PC-3 (cell line): ENCODE measurements at regions not wholly inside any gene's neighbourhood (a gene's known extent, or its start where the extent isn't known, plus 50 kb on each side); places are given as distances from the start of the nearest gene placed in this dataset.

ENCODE experiments used
- ATAC-seq: fragments of 200-7000 bp; cut with Tn5 transposase; 2 replicates; pipeline ENCODE4 v1.9.1; 2020; ENCODE audit warnings: mild to moderate bottlenecking, moderate library complexity
- BruUV-seq: library from RNA; stranded (reverse); fragments of 400-500 nt; replicated peaks from 2 replicates; lab custom pipeline; 2021; lab: Mats Ljungman, UMichigan
- CTCF ChIA-PET: fragments of 300-600 bp; sonication (Branson Sonifier 250); formaldehyde crosslinking; loops from one replicate; lab custom pipeline; 2022; ENCODE audit warnings: antibody characterized with exemption; lab: Charles Lee
- POLR2A ChIA-PET: fragments of 300-600 bp; sonication (Branson Sonifier 250); formaldehyde crosslinking; loops from one replicate; lab custom pipeline; 2022; ENCODE audit warnings: antibody characterized with exemption; ENCODE audit not compliant: unreplicated experiment; lab: Charles Lee
- DNase-seq: peaks from one replicate; pipeline ENCODE4 v3.0.0-alpha.2; 2015
- H2AFZ ChIP-seq: fragments of 300-600 bp; sonication (generic); 2 replicates; pipeline ENCODE4 v1.6.0; 2016; ENCODE audit warnings: antibody characterized with exemption, low read length
- H3F3A ChIP-seq: fragments of 300-600 bp; sonication (generic); one replicate; pipeline ENCODE4 v1.6.0; 2017; ENCODE audit warnings: antibody characterized with exemption, low read length, control low read depth, mild to moderate bottlenecking; ENCODE audit not compliant: unreplicated experiment
- H3K27ac ChIP-seq: fragments of 300-600 bp; sonication (generic); 2 replicates; pipeline ENCODE4 v1.5.1; 2016; ENCODE audit warnings: mild to moderate bottlenecking, low read length
- H3K27me3 ChIP-seq: fragments of 300-600 bp; sonication (generic); 2 replicates; pipeline ENCODE4 v1.6.1; 2016; ENCODE audit warnings: low read length, mixed read lengths
- H3K36me3 ChIP-seq: fragments of 300-600 bp; sonication (generic); 2 replicates; pipeline ENCODE4 v1.6.1; 2016; ENCODE audit warnings: low read depth, mixed run types, low read length, mixed read lengths
- H3K4me1 ChIP-seq: fragments of 300-600 bp; sonication (generic); 2 replicates; pipeline ENCODE4 v1.5.1; 2016; ENCODE audit warnings: low read length; ENCODE audit not compliant: insufficient read depth
- H3K4me2 ChIP-seq: fragments of 300-600 bp; sonication (generic); 2 replicates; pipeline ENCODE4 v1.6.0; 2016; ENCODE audit warnings: low read length
- H3K4me3 ChIP-seq: fragments of 300-600 bp; sonication (generic); 2 replicates; pipeline ENCODE4 v1.5.1; 2016; ENCODE audit warnings: mild to moderate bottlenecking, low read length, mixed read lengths
- H3K79me2 ChIP-seq: fragments of 300-600 bp; sonication (generic); 2 replicates; pipeline ENCODE4 v1.6.1; 2017; ENCODE audit warnings: low read length, mixed read lengths
- H3K9ac ChIP-seq: fragments of 300-600 bp; sonication (generic); 2 replicates; pipeline ENCODE4 v1.6.0; 2016; ENCODE audit warnings: mild to moderate bottlenecking, low read length
- H3K9me2 ChIP-seq: fragments of 300-600 bp; sonication (generic); replicated peaks from 2 replicates; pipeline ENCODE4 v1.6.1; 2016; ENCODE audit warnings: mixed run types, low read length, mixed read lengths
- H3K9me3 ChIP-seq: fragments of 300-600 bp; sonication (generic); 2 replicates; pipeline ENCODE4 v1.6.1; 2016; ENCODE audit warnings: low read length, mixed read lengths
- H4K20me1 ChIP-seq: fragments of 300-600 bp; sonication (generic); 2 replicates; pipeline ENCODE4 v1.6.1; 2016; ENCODE audit warnings: low read length, mixed read lengths
- CTCF ChIP-seq: fragments of 300-600 bp; sonication (generic); conservative IDR thresholded peaks from 2 replicates; pipeline ENCODE4 v1.5.1; 2017; ENCODE audit warnings: antibody characterized with exemption, low read depth, mild to moderate bottlenecking, low read length
- EZH2 ChIP-seq: fragments of 300-600 bp; sonication (generic); IDR thresholded peaks from one replicate; pipeline ENCODE4 v1.6.1; 2017; ENCODE audit warnings: antibody characterized with exemption, mild to moderate bottlenecking, low read length; ENCODE audit not compliant: unreplicated experiment
- EZH2phosphoT487 ChIP-seq: fragments of 300-600 bp; sonication (generic); IDR thresholded peaks from 2 replicates; pipeline ENCODE4 v1.6.1; 2018; ENCODE audit warnings: mild to moderate bottlenecking, antibody characterized with exemption, low read length, borderline replicate concordance
- intact Hi-C: fragments of 100-400 bp; cut with micrococcal nuclease; formaldehyde crosslinking; loops from 2 replicates; pipeline ENCODE4 v1.9.0; 2023

- Histone ChIP-seq H3K9me2 (no peaks in the 10 kb centered on the region), H3K4me3 (no peak overlapping the region), H3K27ac (no peak overlapping the region), H3K4me1 (no peaks in the 10 kb centered on the region), H4K20me1 (no peaks in the 10 kb centered on the region), H3K9me3 (no peaks in the 10 kb centered on the region; the same call in 1 of the 2 replicates), H3K36me3 (no peaks in the 10 kb centered on the region), H3K4me2 (no peak overlapping the region), H2AFZ (no peak overlapping the region), H3F3A (no peaks in the 10 kb centered on the region), H3K9ac (no peak overlapping the region), H3K27me3 (no peaks in the 10 kb centered on the region), H3K79me2 (no peaks in the 10 kb centered on the region)
- BruUV-seq, result no TSS peak
- intact Hi-C loops, result no loop called here
- ATAC-seq, result no peak
- no peak for TF ChIP-seq EZH2
- no peak for TF ChIP-seq EZH2phosphoT487
- no peak for TF ChIP-seq CTCF
- ChIA-PET POLR2A (no interaction called here), CTCF (no interaction called here)
- DNase-seq, result no peak
Measured at GRCh38 chr5:118185018-118185417, 803.3 kb downstream of the DTWD2 start.

GRCh38 chr5:118176146-118176545 is 812.2 kb downstream of the DTWD2 start:
- intact Hi-C loops, result no loop called here
- Histone ChIP-seq H3K9me3 (0 out of 2 replicates have a peak, but pooled peaks cover 3% of the 10 kb centered on the region), H3K79me2 (no peaks in the 10 kb centered on the region), H3F3A (no peaks in the 10 kb centered on the region), H3K36me3 (no peaks in the 10 kb centered on the region), H3K9me2 (no peaks in the 10 kb centered on the region), H3K4me2 (no peak overlapping the region), H3K27ac (no peak overlapping the region), H3K9ac (no peak overlapping the region), H4K20me1 (no peaks in the 10 kb centered on the region), H3K27me3 (no peaks in the 10 kb centered on the region), H2AFZ (no peak overlapping the region), H3K4me3 (no peak overlapping the region), H3K4me1 (no peaks in the 10 kb centered on the region)
- no peak for TF ChIP-seq CTCF
- ATAC-seq (no peak), DNase-seq (no peak)
- BruUV-seq, result no TSS peak
- POLR2A ChIA-PET, result no interaction called here
- CTCF ChIA-PET, result no interaction called here

- no peak overlapping the region for H3K27ac ChIP-seq
- DNase-seq (no peak), ATAC-seq (no peak)
- no peak overlapping the region for H3K4me2 ChIP-seq
- CTCF ChIA-PET, result no interaction called here
- H3K27me3 ChIP-seq, result no peaks in the 10 kb centered on the region
- H3K36me3 ChIP-seq, result no peaks in the 10 kb centered on the region
- H4K20me1 ChIP-seq, result no peaks in the 10 kb centered on the region
- H2AFZ ChIP-seq, result no peak overlapping the region
- intact Hi-C loops, result no loop called here
- no TSS peak for BruUV-seq
- H3K4me3 ChIP-seq, result no peak overlapping the region
- 0 out of 2 replicates have a peak, but pooled peaks cover 3% of the 10 kb centered on the region for H3K9me3 ChIP-seq
- H3F3A ChIP-seq, result no peaks in the 10 kb centered on the region
- POLR2A ChIA-PET, result no interaction called here
- H3K4me1 ChIP-seq, result no peaks in the 10 kb centered on the region
- H3K9ac ChIP-seq, result no peak overlapping the region
- no peaks in the 10 kb centered on the region for H3K9me2 ChIP-seq
- TF ChIP-seq EZH2, result no peak
- TF ChIP-seq EZH2phosphoT487, result no peak
- H3K79me2 ChIP-seq, result no peaks in the 10 kb centered on the region
Measured at GRCh38 chr5:118174671-118175070, 813.7 kb downstream of the DTWD2 start.
